CD14-positive monocyte (primary cell): ENCODE measurements at regions not wholly inside any gene's neighbourhood (a gene's known extent, or its start where the extent isn't known, plus 50 kb on each side); places are given as distances from the start of the nearest gene placed in this dataset.

Experiments
- DNase-seq, 3 donors: peaks; one replicate each; pipeline ENCODE4 v3.0.0-alpha.2; 2011 to 2022
- H2AFZ ChIP-seq: 2 replicates; pipeline ENCODE4 v1.6.0; 2012; ENCODE audit warnings: mild to moderate bottlenecking, low read depth, low read length, inconsistent platforms; ENCODE audit not compliant: insufficient read depth, poor library complexity, severe bottlenecking
- H3K27ac ChIP-seq, 2 donors: 1 replicate in 1 of 2; 2 replicates in 1 of 2; pipeline ENCODE4 v1.5.1; 2012 to 2013; ENCODE audit warnings: low read length in 2 of 2, control low read depth in 1 of 2, inconsistent platforms in 1 of 2, low read depth in 1 of 2, mild to moderate bottlenecking in 1 of 2
- H3K27me3 ChIP-seq, 2 donors: one replicate each; pipeline versions ENCODE4 v1.6.0 to v1.6.1; 2011 to 2013; ENCODE audit warnings: low read length in 2 of 2; ENCODE audit not compliant: control insufficient read depth in 2 of 2, insufficient read depth in 2 of 2
- H3K36me3 ChIP-seq, 2 donors: replicated peaks in 1 of 2; 1 replicate in 1 of 2; 2 replicates in 1 of 2; pipeline versions ENCODE4 v1.5.1 to v1.6.1; 2012 to 2013; ENCODE audit warnings: low read length in 2 of 2, control low read depth in 1 of 2, inconsistent platforms in 1 of 2, mild to moderate bottlenecking in 1 of 2; ENCODE audit not compliant: insufficient read depth in 2 of 2, control insufficient read depth in 1 of 2
- H3K4me1 ChIP-seq, 2 donors: 1 replicate in 1 of 2; 2 replicates in 1 of 2; pipeline versions ENCODE4 v1.5.1 to v1.6.1; 2012 to 2013; ENCODE audit warnings: low read length in 2 of 2, control low read depth in 1 of 2, inconsistent platforms in 1 of 2, mild to moderate bottlenecking in 1 of 2, moderate library complexity in 1 of 2; ENCODE audit not compliant: insufficient read depth in 2 of 2, control insufficient read depth in 1 of 2
- H3K4me2 ChIP-seq: replicated peaks from 2 replicates; pipeline ENCODE3; 2012; ENCODE audit warnings: low read length, moderate library complexity, mild to moderate bottlenecking; ENCODE audit not compliant: poor library complexity, severe bottlenecking; ENCODE audit errors: extremely low read depth
- H3K4me3 ChIP-seq, 3 experiments: fragments of 200-600 bp in 1 of 3; sonication (generic) in 1 of 3; replicated peaks in 1 of 3; 1 replicate in 2 of 3; 2 replicates in 1 of 3; pipeline ENCODE4 v1.5.1; 2011 to 2013; ENCODE audit warnings: low read length in 3 of 3, mild to moderate bottlenecking in 3 of 3, control low read depth in 2 of 3, low read depth in 2 of 3, inconsistent platforms in 1 of 3, moderate library complexity in 1 of 3
- H3K79me2 ChIP-seq: 2 replicates; pipeline ENCODE4 v1.6.0; 2012; ENCODE audit warnings: mild to moderate bottlenecking, control low read depth, inconsistent platforms, low read length, moderate library complexity; ENCODE audit not compliant: insufficient read depth
- H3K9ac ChIP-seq: 2 replicates; pipeline ENCODE4 v1.6.0; 2017; ENCODE audit warnings: low read length, mild to moderate bottlenecking; ENCODE audit not compliant: insufficient read depth, poor library complexity, severe bottlenecking
- H3K9me3 ChIP-seq, 2 donors: replicated peaks in 1 of 2; 1 replicate in 1 of 2; 2 replicates in 1 of 2; pipeline versions ENCODE4 v1.5.1 to v1.6.1; 2012 to 2013; ENCODE audit warnings: low read length in 2 of 2, control low read depth in 1 of 2; ENCODE audit not compliant: control insufficient read depth in 1 of 2, insufficient read depth in 1 of 2
- H4K20me1 ChIP-seq: 2 replicates; pipeline ENCODE4 v1.6.0; 2012; ENCODE audit warnings: mild to moderate bottlenecking, low read length, control low read depth, moderate library complexity; ENCODE audit not compliant: insufficient read depth
- H3K27ac Mint-ChIP-seq, 7 donors: one replicate each; pipeline ENCODE4 v1.8.0; 2020; ENCODE audit warnings: mild to moderate bottlenecking in 7 of 7, mixed read lengths in 7 of 7, moderate library complexity in 6 of 7, inconsistent platforms in 2 of 7
- H3K27me3 Mint-ChIP-seq, 3 donors: one replicate each; pipeline ENCODE4 v1.8.0; 2021 to 2022; ENCODE audit warnings: low read depth in 3 of 3, mild to moderate bottlenecking in 3 of 3, mixed read lengths in 3 of 3, moderate library complexity in 3 of 3, inconsistent platforms in 1 of 3
- H3K36me3 Mint-ChIP-seq, 2 donors: one replicate each; pipeline ENCODE4 v1.8.0; 2020; ENCODE audit warnings: mixed read lengths in 2 of 2, inconsistent platforms in 1 of 2, mild to moderate bottlenecking in 1 of 2
- H3K4me1 Mint-ChIP-seq: one replicate; pipeline ENCODE4 v1.8.0; 2020; ENCODE audit warnings: mild to moderate bottlenecking, mixed read lengths
- H3K4me3 Mint-ChIP-seq, 2 donors: one replicate each; pipeline ENCODE4 v1.8.0; 2020; ENCODE audit warnings: mild to moderate bottlenecking in 2 of 2, mixed read lengths in 2 of 2, moderate library complexity in 1 of 2
- H3K9me3 Mint-ChIP-seq, 7 donors: one replicate each; pipeline ENCODE4 v1.8.0; 2020 to 2022; ENCODE audit warnings: mixed read lengths in 7 of 7, mild to moderate bottlenecking in 6 of 7, moderate library complexity in 6 of 7, inconsistent platforms in 2 of 7
- CTCF ChIP-seq: fragments of 200-600 bp; IDR thresholded peaks from one replicate; pipeline ENCODE4 v1.8.0; 2022; ENCODE audit warnings: antibody characterized with exemption, mild to moderate bottlenecking
- WGBS: methylation state at CpG from one replicate; pipeline ENCODE4 v1.1.5; 2013; ENCODE audit warnings: missing lambda C conversion rate; ENCODE audit not compliant: insufficient coverage; 5-methylcytosine and 5-hydroxymethylcytosine counted together
- intact Hi-C, 2 donors: fragments of 100-400 bp; cut with micrococcal nuclease; formaldehyde crosslinking; loops; one replicate each; pipeline versions ENCODE4 v1.15.0 to v1.15.1; 2023

GRCh38 chr9:75289332-75289731 is 201.0 kb downstream of the OSTF1 start:
- DNase-seq = no peak
- Histone ChIP-seq H3K4me3 (no peak overlapping the region), H4K20me1 (no peaks in the 10 kb centered on the region), H3K79me2 (no peaks in the 10 kb centered on the region), H3K36me3 (no peaks in the 10 kb centered on the region), H3K27me3 (no peaks in the 10 kb centered on the region), H3K4me2 (no peak overlapping the region), H3K27ac (no peak overlapping the region), H3K9ac (no peak overlapping the region), H3K9me3 (no peaks in the 10 kb centered on the region), H2AFZ (no peak overlapping the region), H3K4me1 (no peaks in the 10 kb centered on the region)
- H3K4me3 Mint-ChIP-seq = no peak overlapping the region
- peaks cover 0 to 1% (median 0%) of the 10 kb centered on the region in 3 donors for H3K27me3 Mint-ChIP-seq
- H3K27ac Mint-ChIP-seq = no peak overlapping the region
- H3K9me3 Mint-ChIP-seq = peaks cover 0 to 13% (median 6%) of the 10 kb centered on the region in 7 donors
- TF ChIP-seq CTCF = no peak
- H3K36me3 Mint-ChIP-seq = no peaks in the 10 kb centered on the region
- intact Hi-C loops = no loop called here
- H3K4me1 Mint-ChIP-seq = no peaks in the 10 kb centered on the region

GRCh38 chr9:75299324-75299723 is 211.0 kb downstream of the OSTF1 start:
- H3K27me3 ChIP-seq = no peaks in the 10 kb centered on the region
- Mint-ChIP-seq H3K4me3 (no peak overlapping the region), H3K9me3 (peaks cover 0 to 10% (median 6%) of the 10 kb centered on the region in 7 donors), H3K4me1 (no peaks in the 10 kb centered on the region), H3K27ac (no peak overlapping the region), H3K27me3 (peaks cover 0 to 6% (median 0%) of the 10 kb centered on the region in 3 donors), H3K36me3 (no peaks in the 10 kb centered on the region)
- H3K4me3 ChIP-seq = no peak overlapping the region
- H3K4me1 ChIP-seq = no peaks in the 10 kb centered on the region
- no peak overlapping the region for H3K9ac ChIP-seq
- H3K79me2 ChIP-seq = no peaks in the 10 kb centered on the region
- no peak overlapping the region for H3K4me2 ChIP-seq
- no peak for TF ChIP-seq CTCF
- no peaks in the 10 kb centered on the region for H4K20me1 ChIP-seq
- no peak overlapping the region for H3K27ac ChIP-seq
- WGBS = no CpG with 5 or more reads among the region's 2 CpGs
- no peaks in the 10 kb centered on the region for H3K36me3 ChIP-seq
- no peak overlapping the region for H2AFZ ChIP-seq
- DNase-seq = no peak
- intact Hi-C loops = no loop called here
- no peaks in the 10 kb centered on the region for H3K9me3 ChIP-seq
